Amygdala (tissue), 56 donors: ENCODE measurements at regions not wholly inside any gene's neighbourhood (a gene's known extent, or its start where the extent isn't known, plus 50 kb on each side); places are given as distances from the start of the nearest gene placed in this dataset.
"Not testable (repeated sequence)": the region's sequence is repeated elsewhere in the genome, so short reads cannot be mapped to it uniquely, and the experiment has no call there.

Experiments used
- DNase-seq, 56 donors: peaks; one replicate each; lab custom pipeline; 2025; lab: John Stamatoyannopoulos, UW

- DNase-seq: peak in 18 of 56 donors; percentile 1 to 68 (median 18)
Observed at GRCh38 chr12:125346362-125346761, 281.1 kb downstream of the AACS start.

GRCh38 chr12:125351788-125352187, 286.6 kb downstream of the AACS start:
- no peak for DNase-seq

GRCh38 chr12:125353002-125353401, 287.8 kb downstream of the AACS start:
- not testable (repeated sequence) for DNase-seq

- DNase-seq: no peak
Observed at GRCh38 chr12:125353871-125354270, 288.6 kb downstream of the AACS start.

DNA sequence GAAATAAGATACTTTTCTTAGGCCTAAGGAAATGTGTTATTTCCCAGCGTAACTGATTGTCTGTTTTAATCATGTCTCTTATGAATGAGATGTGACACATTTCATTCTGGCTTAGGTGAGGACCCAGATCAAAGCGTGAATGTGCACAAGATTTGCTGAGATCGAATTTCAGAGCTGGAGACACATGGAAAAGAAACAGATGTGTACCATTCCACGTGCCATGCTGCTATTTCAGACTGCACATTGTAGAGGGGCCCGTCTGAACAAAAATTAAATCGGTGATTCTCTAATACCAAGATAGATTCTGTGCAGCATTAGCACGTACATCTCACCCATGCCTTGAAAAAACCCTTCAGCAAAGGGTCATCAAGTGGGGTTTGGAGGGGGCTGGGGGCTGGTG, 290.4 kb downstream of the AACS start:
- DNase-seq: no peak

DNA sequence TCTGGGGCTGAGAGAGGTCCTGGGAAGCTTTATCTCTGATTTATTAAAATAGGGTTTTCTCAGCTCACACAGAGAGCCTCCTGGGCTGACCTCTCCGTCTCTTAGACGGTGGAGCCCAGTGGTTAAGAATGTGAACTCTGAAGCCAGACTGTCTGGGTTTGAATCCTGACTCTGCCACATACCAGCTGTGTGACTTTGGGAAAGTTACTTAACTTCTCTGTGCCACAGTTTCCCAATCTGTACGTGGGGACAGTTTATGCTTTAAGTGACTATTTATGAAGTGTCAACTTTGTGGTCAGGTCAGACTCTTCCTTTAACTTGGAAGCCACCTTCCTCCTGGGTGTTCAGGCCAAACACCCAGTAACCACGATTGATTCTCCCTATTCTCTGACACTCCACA, 290.9 kb downstream of the AACS start:
- DNase-seq: no peak

DNA sequence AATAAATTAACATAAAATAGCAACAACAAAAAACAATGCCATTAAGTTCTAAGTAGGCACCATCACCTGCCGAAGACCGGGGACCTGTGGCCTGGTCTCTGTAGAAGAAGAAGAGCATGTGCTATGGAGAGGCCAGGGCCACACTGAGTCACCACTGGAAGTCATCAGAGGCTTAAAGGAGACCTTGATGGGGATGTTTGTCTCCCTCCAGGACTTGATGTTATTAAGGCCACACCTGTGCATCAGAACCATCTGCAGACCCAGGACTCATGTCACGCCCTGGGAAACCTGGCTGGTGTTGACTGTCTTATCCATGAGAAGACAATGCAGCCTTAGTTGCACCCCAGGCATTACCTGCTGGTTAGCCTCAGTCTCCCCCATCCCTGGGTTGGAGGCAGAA, 292.3 kb downstream of the AACS start:
- DNase-seq: no peak

DNA sequence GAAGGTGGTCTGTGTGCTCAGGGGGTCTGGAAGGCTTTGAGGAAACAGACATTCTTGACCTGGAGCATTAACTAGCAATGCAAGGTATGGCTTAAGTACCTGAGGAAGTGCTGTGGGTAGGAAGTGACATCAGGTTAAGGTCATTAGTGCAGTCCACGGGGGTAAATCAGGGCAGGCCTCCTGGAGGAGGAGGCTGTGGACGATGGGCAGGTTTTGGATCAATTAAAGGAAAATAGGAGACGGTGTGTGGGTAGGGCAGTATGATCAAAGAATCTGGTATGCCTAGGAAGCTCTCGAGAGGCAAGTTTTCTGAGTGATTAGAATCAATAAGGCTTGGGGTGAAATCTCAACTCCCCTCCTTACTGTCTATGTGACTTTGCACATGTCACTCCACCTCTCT, 295.3 kb downstream of the AACS start:
- no peak for DNase-seq

- no peak for DNase-seq
Observed at GRCh38 chr12:125371033-125371432, 305.8 kb downstream of the AACS start.

- no peak for DNase-seq
Observed at GRCh38 chr12:125372085-125372484, 306.9 kb downstream of the AACS start.

- no peak for DNase-seq
Observed at GRCh38 chr12:125373375-125373774, 308.1 kb downstream of the AACS start.

DNA sequence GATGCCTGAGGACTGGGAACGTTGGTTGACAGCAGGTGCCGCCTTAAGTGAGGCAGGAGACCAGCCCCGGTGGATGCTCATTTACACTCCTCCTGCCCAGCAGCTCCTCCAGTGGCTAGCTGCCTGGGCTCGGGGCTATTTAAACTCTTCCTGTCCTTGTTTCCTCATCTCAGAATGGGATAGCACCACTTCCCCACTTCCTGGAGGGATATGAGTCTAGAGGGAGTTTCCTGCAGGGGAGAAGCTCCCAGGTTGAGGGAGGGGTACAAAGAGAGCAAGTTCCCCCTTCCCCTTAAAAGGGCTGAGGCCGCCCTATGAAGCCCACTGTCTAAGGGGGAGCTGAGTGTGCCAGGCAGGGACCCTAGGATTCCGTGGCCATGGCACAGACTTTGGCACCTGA, 311.2 kb downstream of the AACS start:
- no peak for DNase-seq

- no peak for DNase-seq
Observed at GRCh38 chr12:125377093-125377492, 311.9 kb downstream of the AACS start.

GRCh38 chr12:125381373-125381772, 316.1 kb downstream of the AACS start:
- no peak for DNase-seq

DNA sequence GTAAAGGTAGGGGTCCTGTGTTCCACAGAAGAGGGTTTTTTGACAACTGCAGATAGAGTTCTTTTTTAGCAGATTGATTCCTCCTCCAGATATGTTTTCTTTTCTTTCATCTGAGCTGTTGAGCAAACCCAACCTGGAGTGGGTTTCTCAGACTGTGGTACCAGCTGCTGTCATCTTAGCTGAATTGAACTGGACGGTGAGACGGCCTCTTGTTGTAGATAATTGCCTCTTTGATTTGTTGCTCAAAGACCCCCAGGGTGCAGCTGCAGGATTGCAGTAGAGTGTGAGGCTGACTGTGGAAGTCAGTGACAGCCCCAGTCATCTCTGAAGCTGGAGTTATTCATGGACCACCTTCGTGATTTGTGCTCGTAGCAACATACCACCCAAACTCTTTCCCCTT, 317.7 kb downstream of the AACS start:
- peak in 3 of 56 donors; percentile 4 to 52 (median 7) for DNase-seq

- DNase-seq: no peak
Observed at GRCh38 chr12:125386652-125387051, 321.4 kb downstream of the AACS start.

- DNase-seq: no peak
Observed at GRCh38 chr12:125387206-125387605, 322.0 kb downstream of the AACS start.

- no peak for DNase-seq
Observed at GRCh38 chr12:125389061-125389697, 323.9 kb downstream of the AACS start.

- no peak for DNase-seq
Observed at GRCh38 chr12:125393569-125393968, 328.3 kb downstream of the AACS start.

DNA sequence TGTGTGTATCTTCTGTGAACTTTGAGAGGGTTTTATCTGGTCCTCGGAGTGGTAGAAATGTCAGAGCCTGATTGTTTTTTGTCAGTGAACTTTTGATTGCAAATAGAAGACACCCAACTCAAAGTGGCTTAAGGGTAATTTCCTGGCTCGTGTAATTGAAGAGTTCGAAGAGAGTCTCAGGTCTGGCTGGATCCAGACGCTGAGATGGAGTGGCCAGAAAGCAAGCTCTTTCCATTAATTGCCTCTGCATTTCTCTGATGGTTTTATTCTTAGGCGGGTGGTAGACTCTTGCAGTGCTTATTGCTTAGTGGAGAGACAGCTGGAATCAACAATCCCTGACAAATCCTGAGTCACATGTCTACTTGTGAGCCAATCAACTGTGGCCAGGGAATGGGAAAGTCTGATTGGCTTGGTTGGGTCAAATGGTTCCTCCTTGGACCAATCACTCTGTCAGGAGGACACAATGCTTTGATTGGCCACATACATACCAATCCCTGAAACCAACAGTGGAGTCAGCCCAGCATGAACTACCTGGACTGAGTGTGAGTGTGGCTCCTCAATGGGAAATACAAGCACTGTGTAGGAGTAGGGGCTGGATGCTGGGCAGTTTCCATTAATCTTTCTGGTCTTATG, 330.5 kb downstream of the AACS start:
- DNase-seq: no peak

DNA sequence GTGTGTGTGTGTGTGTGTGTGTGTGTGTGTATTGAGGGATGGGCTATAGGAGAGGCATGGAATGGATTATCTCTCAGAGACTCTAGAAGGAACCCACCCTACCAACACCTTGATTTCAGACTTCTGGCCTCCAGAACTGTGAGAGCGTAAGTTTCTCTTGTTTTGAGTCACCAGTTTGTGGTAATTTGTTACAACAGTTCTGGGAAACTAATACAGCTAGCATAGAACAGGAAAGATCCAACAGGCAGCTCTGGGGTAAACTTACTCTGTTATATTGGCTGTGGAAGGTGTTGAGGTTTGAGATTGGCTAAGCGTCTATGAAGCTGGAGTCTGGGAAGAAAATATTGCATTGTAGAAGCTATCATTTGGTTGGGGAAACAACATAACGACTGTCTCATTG, 334.3 kb downstream of the AACS start:
- DNase-seq: no peak
